ENCODE measurements at regions not wholly inside any gene's neighbourhood (a gene's known extent, or its start where the extent isn't known, plus 50 kb on each side); places are given as distances from the start of the nearest gene placed in this dataset.

DNA sequence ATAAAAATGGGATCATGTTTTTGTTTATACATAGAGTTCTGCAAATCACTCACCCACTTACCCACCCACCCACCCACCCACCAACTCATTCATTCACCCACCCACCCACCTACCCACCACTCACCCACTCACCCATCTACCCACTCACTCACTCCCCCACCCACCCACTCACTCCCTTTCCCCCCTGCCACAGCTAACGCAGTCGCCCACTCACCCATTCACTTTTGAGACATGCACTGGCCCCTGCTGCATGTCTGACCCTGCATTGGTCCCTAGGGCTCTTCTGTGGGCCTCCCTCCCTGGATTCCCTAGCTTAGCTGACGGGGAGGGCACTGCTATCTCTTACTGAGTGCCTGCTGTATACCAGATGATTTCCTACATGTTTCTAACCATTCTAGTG is 100.4 kb upstream of the CSF3R start:
- no peaks in the 10 kb centered on the region for H3K9me3 ChIP-seq
- peaks cover 0 to 68% of the 10 kb centered on the region in 2 donors for H3K27me3 ChIP-seq
- TF ChIP-seq, protein P1, sequence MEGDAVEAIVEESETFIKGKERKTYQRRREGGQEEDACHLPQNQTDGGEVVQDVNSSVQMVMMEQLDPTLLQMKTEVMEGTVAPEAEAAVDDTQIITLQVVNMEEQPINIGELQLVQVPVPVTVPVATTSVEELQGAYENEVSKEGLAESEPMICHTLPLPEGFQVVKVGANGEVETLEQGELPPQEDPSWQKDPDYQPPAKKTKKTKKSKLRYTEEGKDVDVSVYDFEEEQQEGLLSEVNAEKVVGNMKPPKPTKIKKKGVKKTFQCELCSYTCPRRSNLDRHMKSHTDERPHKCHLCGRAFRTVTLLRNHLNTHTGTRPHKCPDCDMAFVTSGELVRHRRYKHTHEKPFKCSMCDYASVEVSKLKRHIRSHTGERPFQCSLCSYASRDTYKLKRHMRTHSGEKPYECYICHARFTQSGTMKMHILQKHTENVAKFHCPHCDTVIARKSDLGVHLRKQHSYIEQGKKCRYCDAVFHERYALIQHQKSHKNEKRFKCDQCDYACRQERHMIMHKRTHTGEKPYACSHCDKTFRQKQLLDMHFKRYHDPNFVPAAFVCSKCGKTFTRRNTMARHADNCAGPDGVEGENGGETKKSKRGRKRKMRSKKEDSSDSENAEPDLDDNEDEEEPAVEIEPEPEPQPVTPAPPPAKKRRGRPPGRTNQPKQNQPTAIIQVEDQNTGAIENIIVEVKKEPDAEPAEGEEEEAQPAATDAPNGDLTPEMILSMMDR (IDR thresholded peaks at IDR 0.05) = no peak
- ATAC-seq (no peak), DNase-seq (no peak)
- H3K27ac ChIP-seq = no peak overlapping the region
- no peak overlapping the region for H3K4me3 ChIP-seq
- H3K4me1 ChIP-seq = no peaks in the 10 kb centered on the region
- H3K36me3 ChIP-seq = no peaks in the 10 kb centered on the region
- intact Hi-C loops (cut with DNase I) = no loop called here

DNA sequence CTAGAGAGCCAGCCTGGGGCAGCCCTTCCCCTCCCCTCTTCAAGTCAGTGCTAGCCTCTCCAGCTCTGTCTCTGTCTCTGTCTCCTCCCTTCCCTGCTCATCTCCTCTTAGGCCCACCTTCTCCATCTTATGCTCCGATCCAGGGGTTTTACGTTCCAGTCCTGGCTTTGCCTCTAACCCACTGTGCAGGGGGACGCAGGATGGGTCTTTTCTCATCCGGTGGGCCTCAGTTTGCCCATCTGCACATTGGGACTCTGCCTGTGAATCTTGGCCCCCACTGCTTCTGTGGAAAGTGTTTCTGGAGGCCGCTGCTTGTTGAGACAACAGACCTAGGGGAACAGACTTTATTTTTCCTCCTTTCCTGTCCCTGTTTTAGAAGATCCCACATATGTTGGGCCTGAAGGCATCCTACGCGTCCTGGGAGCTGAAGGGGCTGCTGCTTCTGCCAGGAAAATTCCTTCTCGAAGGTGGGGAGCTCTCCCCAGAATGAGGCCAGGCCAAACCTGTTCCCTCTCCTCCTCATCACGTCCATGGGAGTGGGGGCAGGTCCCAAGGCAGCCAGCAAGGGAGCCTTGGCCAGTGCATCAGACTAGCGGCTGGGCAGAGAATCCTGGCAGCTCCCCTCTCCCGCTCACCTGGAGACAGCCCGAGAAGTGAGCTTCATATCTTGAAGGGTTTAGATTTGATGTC is 99.5 kb upstream of the CSF3R start:
- H3K36me3 ChIP-seq = no peaks in the 10 kb centered on the region
- no peak overlapping the region for H3K4me3 ChIP-seq
- no peaks in the 10 kb centered on the region for H3K9me3 ChIP-seq
- H3K27ac ChIP-seq = no peak overlapping the region
- peaks cover 0 to 59% of the 10 kb centered on the region in 2 donors for H3K27me3 ChIP-seq
- ATAC-seq (no peak), DNase-seq (no peak)
- TF ChIP-seq, protein P1 (IDR thresholded peaks at IDR 0.05) = no peak
- intact Hi-C loops (cut with DNase I) = no loop called here
- no peaks in the 10 kb centered on the region for H3K4me1 ChIP-seq

DNA sequence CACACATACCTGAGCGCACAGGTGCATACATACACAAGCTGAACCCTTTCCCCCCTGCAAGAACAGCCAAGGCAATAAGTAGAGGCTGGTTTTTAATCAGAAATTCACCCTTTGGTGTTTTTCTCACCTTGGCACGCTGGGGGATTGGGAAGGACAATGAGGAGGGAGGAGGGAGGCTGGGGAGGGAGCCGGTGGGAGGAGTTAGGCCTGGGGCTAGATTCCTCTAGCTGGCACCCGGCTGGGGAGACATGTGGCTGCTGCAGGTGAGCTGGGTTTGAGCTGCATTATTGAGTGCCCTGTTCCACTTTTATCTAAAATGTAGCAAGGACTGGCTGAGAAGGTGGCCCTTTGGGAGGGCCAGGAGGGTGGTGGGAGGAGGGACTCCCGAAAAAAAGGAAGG is 97.8 kb upstream of the CSF3R start:
- H3K27me3 ChIP-seq = peaks cover 0 to 49% of the 10 kb centered on the region in 2 donors
- DNase-seq (no peak), ATAC-seq (no peak)
- H3K4me3 ChIP-seq = no peak overlapping the region
- no peaks in the 10 kb centered on the region for H3K9me3 ChIP-seq
- TF ChIP-seq, protein P1 (IDR thresholded peaks at IDR 0.05) = no peak
- no peak overlapping the region for H3K27ac ChIP-seq
- no peaks in the 10 kb centered on the region for H3K36me3 ChIP-seq
- intact Hi-C loops (cut with DNase I) = no loop called here
- no peaks in the 10 kb centered on the region for H3K4me1 ChIP-seq

DNA sequence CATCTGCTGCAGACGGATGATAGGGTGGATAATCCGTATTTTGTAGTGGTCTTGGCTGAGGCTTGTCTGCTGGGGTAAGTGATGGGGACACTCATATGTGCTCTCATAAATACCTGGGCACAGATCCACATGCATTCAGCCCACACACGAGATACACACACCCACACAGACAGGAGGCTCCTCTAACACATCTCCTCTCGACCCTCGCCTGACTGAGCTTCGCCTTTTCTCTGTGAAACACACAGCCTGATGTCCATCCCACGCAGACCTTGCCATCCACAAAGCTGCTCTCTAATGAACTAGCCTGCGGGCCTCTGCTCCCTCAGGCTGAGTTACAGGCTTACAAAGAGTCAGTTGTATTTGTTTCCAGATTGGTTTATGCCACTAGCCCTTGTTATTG is 96.3 kb upstream of the CSF3R start:
- TF ChIP-seq, protein P1 (IDR thresholded peaks at IDR 0.05) = no peak
- no peak overlapping the region for H3K4me3 ChIP-seq
- ATAC-seq (no peak), DNase-seq (no peak)
- H3K36me3 ChIP-seq = no peaks in the 10 kb centered on the region
- no peaks in the 10 kb centered on the region for H3K9me3 ChIP-seq
- intact Hi-C loops (cut with DNase I) = loop anchor here in 1 of 2 donors (10.0 kb wide), 1 partner anchor 856 kb away; no protein-coding TSS in a partner anchor
- H3K4me1 ChIP-seq = no peaks in the 10 kb centered on the region
- peaks cover 0 to 49% of the 10 kb centered on the region in 2 donors for H3K27me3 ChIP-seq
- H3K27ac ChIP-seq = no peak overlapping the region

DNA sequence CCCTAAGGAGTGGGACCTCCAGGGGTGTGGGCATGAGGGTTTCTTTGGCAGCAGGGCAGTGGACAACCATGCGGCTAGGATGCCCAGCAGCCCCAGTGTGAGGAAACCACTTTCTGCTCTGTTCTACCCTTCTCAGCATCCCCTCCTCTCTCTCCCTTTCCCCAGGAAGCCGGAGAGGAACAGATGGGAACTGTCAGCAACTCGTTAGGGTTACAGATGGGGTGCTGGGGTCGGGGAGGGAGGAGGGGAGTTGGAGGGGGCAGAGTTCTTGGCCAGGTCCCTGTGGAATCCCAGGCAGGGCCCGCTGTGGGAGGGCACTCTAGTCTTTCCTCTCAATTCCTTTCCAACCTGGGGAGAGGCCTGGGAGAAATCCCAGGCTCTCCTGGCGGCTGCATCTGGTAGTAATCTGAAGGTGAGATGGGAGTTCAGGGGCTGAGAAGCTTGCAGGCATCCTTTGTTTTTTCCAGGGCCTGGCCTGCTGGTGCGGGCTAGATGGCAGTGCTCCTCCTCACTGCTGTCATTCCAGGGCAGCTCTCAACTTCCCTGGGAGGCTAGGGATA is 93.9 kb upstream of the CSF3R start:
- no peaks in the 10 kb centered on the region for H3K4me1 ChIP-seq
- intact Hi-C loops (cut with DNase I) = loop anchor here in 1 of 2 donors (10.0 kb wide), 1 partner anchor 858 kb away; no protein-coding TSS in a partner anchor
- TF ChIP-seq, protein P1 (IDR thresholded peaks at IDR 0.05) = no peak
- peaks cover 0 to 49% of the 10 kb centered on the region in 2 donors for H3K27me3 ChIP-seq
- H3K9me3 ChIP-seq = no peaks in the 10 kb centered on the region
- H3K27ac ChIP-seq = no peak overlapping the region
- H3K36me3 ChIP-seq = no peaks in the 10 kb centered on the region
- no peak for ATAC-seq
- H3K4me3 ChIP-seq = no peak overlapping the region
- peak in 2 of 4 donors; percentile 46 for DNase-seq

Measured in left lung (tissue), 4 donors.